Panc1 (cell line): ENCODE measurements at regions not wholly inside any gene's neighbourhood (a gene's known extent, or its start where the extent isn't known, plus 50 kb on each side); places are given as distances from the start of the nearest gene placed in this dataset.

Source experiments
- ATAC-seq: fragments of 200-7000 bp; cut with Tn5 transposase; 2 replicates; pipeline ENCODE4 v1.9.1; 2020; ENCODE audit warnings: mild to moderate bottlenecking, moderate library complexity
- BruUV-seq: library from RNA; stranded (reverse); fragments of 400-500 nt; replicated peaks from 2 replicates; lab custom pipeline; 2021; lab: Mats Ljungman, UMichigan
- CTCF ChIA-PET: fragments of 300-600 bp; sonication (Branson Sonifier 250); formaldehyde crosslinking; loops from one replicate; lab custom pipeline; 2022; ENCODE audit warnings: antibody characterized with exemption; lab: Charles Lee
- POLR2A ChIA-PET: fragments of 300-600 bp; sonication (Branson Sonifier 250); formaldehyde crosslinking; loops from one replicate; lab custom pipeline; 2022; ENCODE audit warnings: antibody characterized with exemption; lab: Charles Lee
- DNase-seq: peaks from one replicate; pipeline ENCODE4 v3.0.0-alpha.2; 2010; ENCODE audit warnings: low read depth, low spot score
- H3K27ac ChIP-seq: 2 replicates; pipeline ENCODE4 v1.5.1; 2011; ENCODE audit warnings: mild to moderate bottlenecking, low read length, inconsistent platforms
- H3K27me3 ChIP-seq: fragments of 200-500 bp; sonication (Bioruptor generic); 2 replicates; pipeline ENCODE4 v1.6.0; 2014; ENCODE audit warnings: low read length, inconsistent platforms; ENCODE audit not compliant: control insufficient read depth, insufficient read depth
- H3K36me3 ChIP-seq: fragments of 200-500 bp; sonication (Bioruptor generic); 2 replicates; pipeline ENCODE4 v1.5.1; 2014; ENCODE audit warnings: inconsistent platforms, mild to moderate bottlenecking, low read length, moderate library complexity; ENCODE audit not compliant: control insufficient read depth, insufficient read depth
- H3K4me1 ChIP-seq: 2 replicates; pipeline ENCODE4 v1.5.1; 2011; ENCODE audit warnings: inconsistent platforms, mild to moderate bottlenecking, low read length, moderate library complexity; ENCODE audit not compliant: control insufficient read depth, insufficient read depth
- H3K4me3 ChIP-seq, 2 experiments: 2 replicates each; pipeline ENCODE4 v1.5.1; 2011 to 2012; ENCODE audit warnings: low read depth in 2 of 2, low read length in 2 of 2, mild to moderate bottlenecking in 2 of 2, inconsistent platforms in 1 of 2, moderate library complexity in 1 of 2
- H3K9me3 ChIP-seq: fragments of 200-500 bp; sonication (Bioruptor generic); 2 replicates; pipeline ENCODE4 v1.5.1; 2014; ENCODE audit warnings: low read depth, mild to moderate bottlenecking, inconsistent platforms, low read length, moderate library complexity; ENCODE audit not compliant: control insufficient read depth, insufficient read depth
- CTCF ChIP-seq: fragments of 450-650 bp; IDR thresholded peaks from 2 replicates; pipeline ENCODE4 v1.5.1; 2017; ENCODE audit warnings: mild to moderate bottlenecking
- POLR2AphosphoS5 ChIP-seq: IDR thresholded peaks from 2 replicates; pipeline ENCODE4 v1.6.1; 2012; ENCODE audit warnings: mild to moderate bottlenecking, low read depth, low read length, moderate library complexity
- REST ChIP-seq, 2 experiments: IDR thresholded peaks; 2 replicates each; pipeline ENCODE4 v1.6.1; 2011 to 2012; ENCODE audit warnings: low read depth in 2 of 2, control low read depth in 1 of 2, low read length in 1 of 2, mild to moderate bottlenecking in 1 of 2, moderate library complexity in 1 of 2; ENCODE audit not compliant: insufficient read depth in 1 of 2
- SIN3A ChIP-seq: IDR thresholded peaks from 2 replicates; pipeline ENCODE4 v1.6.1; 2012; ENCODE audit warnings: low read depth, mild to moderate bottlenecking, low read length, moderate library complexity, borderline replicate concordance; ENCODE audit not compliant: insufficient read depth
- TCF7L2 ChIP-seq: IDR thresholded peaks from 2 replicates; pipeline ENCODE4 v1.6.1; 2011; ENCODE audit warnings: mild to moderate bottlenecking, low read depth, low read length, inconsistent platforms
- in situ Hi-C: cut with HindIII; loops from 2 replicates; pipeline ENCODE4 v1.10.0; 2016; ENCODE audit warnings: low sequenced_read_pairs, low pct_unique_long_range_greater_than_20kb
- intact Hi-C: fragments of 100-400 bp; cut with micrococcal nuclease; formaldehyde crosslinking; loops from one replicate; pipeline ENCODE4 v1.10.0; 2022; ENCODE audit not compliant: unreplicated experiment

GRCh38 chr9:90299968-90300367, 342.7 kb downstream of the DIRAS2 start:
- DNase-seq (no peak), ATAC-seq (no peak)
- Histone ChIP-seq H3K27ac (no peak overlapping the region), H3K36me3 (no peaks in the 10 kb centered on the region), H3K9me3 (no peaks in the 10 kb centered on the region), H3K27me3 (no peaks in the 10 kb centered on the region), H3K4me1 (no peaks in the 10 kb centered on the region), H3K4me3 (no peak overlapping the region)
- intact Hi-C loops (no loop called here), in situ Hi-C loops (no loop called here)
- ChIA-PET POLR2A (no interaction called here), CTCF (no interaction called here)
- TF ChIP-seq CTCF (no peak), REST (IDR thresholded peaks at IDR 0.05; ENCODE audit: insufficient read depth in 1 of 2, low read depth in 2 of 2, low read length in 1 of 2) (no peak), POLR2AphosphoS5 (no peak), SIN3A (no peak), TCF7L2 (no peak)
- no TSS peak for BruUV-seq

- no peak for ATAC-seq
- Histone ChIP-seq H3K27me3 (no peaks in the 10 kb centered on the region), H3K27ac (no peak overlapping the region), H3K4me1 (no peaks in the 10 kb centered on the region), H3K4me3 (no peak overlapping the region), H3K36me3 (no peaks in the 10 kb centered on the region), H3K9me3 (no peaks in the 10 kb centered on the region)
- POLR2A ChIA-PET, result no interaction called here
- no peak for DNase-seq
- intact Hi-C loops (no loop called here), in situ Hi-C loops (no loop called here)
- CTCF ChIA-PET, result no interaction called here
- TF ChIP-seq SIN3A, result no peak
- no peak for TF ChIP-seq REST (IDR thresholded peaks at IDR 0.05; ENCODE audit: insufficient read depth in 1 of 2, low read depth in 2 of 2, low read length in 1 of 2)
- no peak for TF ChIP-seq TCF7L2
- TF ChIP-seq POLR2AphosphoS5, result no peak
- no peak for TF ChIP-seq CTCF
- BruUV-seq, result no TSS peak
These were observed 341.9 kb downstream of the DIRAS2 start for GRCh38 chr9:90300611-90301276.
